LNCaP clone FGC (cell line): ENCODE measurements at regions not wholly inside any gene's neighbourhood (a gene's known extent, or its start where the extent isn't known, plus 50 kb on each side); places are given as distances from the start of the nearest gene placed in this dataset.
"Not testable (repeated sequence)": the region's sequence is repeated elsewhere in the genome, so short reads cannot be mapped to it uniquely, and the experiment has no call there.

ENCODE experiments used
- DNase-seq: peaks from one replicate; pipeline ENCODE4 v3.0.0-alpha.2; 2011; ENCODE audit warnings: low read depth
- H3K4me3 ChIP-seq: 2 replicates; pipeline ENCODE4 v1.5.1; 2011; ENCODE audit warnings: mild to moderate bottlenecking, low read depth, low read length, control low read depth
- TF ChIP-seq, protein P1 (sequence below): IDR thresholded peaks from 2 replicates; pipeline ENCODE4 v1.5.1; 2012; ENCODE audit warnings: mild to moderate bottlenecking; ENCODE audit not compliant: control insufficient read depth, insufficient read depth; ENCODE audit errors: extremely low read depth

DNA sequence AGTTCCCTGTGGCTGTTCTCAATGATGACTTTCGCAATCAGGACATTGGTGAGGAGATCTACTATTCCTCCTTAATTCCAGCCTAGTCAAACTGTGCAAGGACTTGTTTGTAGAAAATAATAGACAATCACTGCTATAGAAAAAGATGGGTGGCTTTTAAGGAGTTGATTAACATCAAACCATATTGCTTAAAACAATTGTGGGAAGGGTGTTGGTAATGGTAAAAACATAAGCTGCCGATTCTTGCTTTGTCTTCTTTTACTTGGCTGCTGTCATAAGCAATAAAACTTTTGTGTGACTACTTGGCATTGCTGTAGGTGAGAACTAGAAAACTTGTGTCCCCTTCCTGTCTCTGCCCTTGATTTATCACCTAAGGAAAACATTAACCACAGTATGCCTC is 561.2 kb upstream of the SEMA6A start:
- no peak for DNase-seq
- TF ChIP-seq, protein P1, sequence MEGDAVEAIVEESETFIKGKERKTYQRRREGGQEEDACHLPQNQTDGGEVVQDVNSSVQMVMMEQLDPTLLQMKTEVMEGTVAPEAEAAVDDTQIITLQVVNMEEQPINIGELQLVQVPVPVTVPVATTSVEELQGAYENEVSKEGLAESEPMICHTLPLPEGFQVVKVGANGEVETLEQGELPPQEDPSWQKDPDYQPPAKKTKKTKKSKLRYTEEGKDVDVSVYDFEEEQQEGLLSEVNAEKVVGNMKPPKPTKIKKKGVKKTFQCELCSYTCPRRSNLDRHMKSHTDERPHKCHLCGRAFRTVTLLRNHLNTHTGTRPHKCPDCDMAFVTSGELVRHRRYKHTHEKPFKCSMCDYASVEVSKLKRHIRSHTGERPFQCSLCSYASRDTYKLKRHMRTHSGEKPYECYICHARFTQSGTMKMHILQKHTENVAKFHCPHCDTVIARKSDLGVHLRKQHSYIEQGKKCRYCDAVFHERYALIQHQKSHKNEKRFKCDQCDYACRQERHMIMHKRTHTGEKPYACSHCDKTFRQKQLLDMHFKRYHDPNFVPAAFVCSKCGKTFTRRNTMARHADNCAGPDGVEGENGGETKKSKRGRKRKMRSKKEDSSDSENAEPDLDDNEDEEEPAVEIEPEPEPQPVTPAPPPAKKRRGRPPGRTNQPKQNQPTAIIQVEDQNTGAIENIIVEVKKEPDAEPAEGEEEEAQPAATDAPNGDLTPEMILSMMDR, result no peak
- H3K4me3 ChIP-seq, result no peak overlapping the region

DNA sequence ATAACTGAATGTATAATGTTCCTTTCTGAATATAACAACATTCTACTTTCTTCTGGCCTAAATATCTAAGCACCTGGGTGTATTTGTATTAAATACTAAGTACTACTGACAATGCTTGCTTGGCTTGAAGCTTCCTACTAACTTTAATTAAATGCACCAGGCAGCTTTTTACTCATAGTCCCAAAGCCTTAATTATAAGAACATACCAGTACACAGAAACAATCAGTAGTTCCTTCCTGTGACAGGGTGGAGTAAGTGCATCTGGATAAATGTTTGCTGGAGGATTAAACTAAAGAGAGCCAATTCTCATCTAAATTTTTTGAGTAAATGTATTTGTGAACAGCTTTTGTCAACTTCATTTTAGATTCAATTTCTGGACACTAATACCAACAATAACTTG is 558.6 kb upstream of the SEMA6A start:
- DNase-seq, result no peak
- H3K4me3 ChIP-seq, result no peak overlapping the region
- TF ChIP-seq, protein P1, result no peak

DNA sequence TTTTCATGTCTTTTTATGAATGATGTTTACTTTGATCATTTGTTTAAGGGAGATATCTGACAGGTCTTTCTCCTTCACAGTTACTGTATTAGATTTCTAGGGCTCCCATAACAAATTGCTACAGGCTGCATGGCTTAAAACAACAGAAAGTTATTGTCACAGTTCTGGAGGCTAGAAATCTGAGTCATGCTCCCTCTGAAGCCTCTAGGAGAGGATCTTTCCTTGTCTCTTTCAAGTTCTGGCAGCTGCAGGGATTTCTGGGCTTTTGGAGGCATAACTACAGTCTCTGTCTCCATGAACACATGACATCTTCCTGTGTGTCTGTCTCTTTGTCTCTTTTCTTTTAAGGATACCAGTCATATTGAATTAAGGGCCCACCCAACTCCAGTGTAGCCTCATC is 557.3 kb upstream of the SEMA6A start:
- TF ChIP-seq, protein P1, result no peak
- DNase-seq, result no peak
- no peak overlapping the region for H3K4me3 ChIP-seq

DNA sequence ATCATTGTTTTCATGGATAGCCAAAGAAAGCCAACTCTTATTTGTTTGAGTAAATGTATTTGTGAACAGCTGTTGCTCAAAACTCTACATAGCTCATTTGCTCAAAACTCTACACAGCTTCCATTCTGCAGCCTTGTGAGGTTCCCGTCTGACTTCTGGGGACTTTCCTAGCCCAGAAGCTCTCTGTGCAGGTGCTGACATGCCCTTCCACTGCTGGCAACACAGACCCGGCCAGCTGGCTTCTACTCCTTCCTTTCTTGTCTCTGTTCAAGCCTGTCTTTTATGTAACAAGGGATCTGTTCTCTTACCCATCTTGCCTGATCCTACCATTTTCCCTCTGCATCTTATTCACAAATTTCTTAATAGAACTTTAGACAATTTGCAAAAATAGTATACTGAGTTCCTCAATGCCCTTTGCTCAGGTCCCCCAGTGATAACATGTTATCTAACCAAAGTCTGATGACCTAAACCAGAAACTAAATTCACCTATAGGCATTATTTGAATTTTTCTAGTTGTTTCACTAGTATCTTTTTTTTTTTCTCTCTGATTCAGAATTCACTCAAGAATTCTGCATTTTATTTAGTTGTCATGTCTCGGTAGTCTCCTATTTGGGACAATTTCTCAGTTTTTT is 556.5 kb upstream of the SEMA6A start:
- DNase-seq, result no peak
- H3K4me3 ChIP-seq, result no peak overlapping the region
- TF ChIP-seq, protein P1, result no peak

DNA sequence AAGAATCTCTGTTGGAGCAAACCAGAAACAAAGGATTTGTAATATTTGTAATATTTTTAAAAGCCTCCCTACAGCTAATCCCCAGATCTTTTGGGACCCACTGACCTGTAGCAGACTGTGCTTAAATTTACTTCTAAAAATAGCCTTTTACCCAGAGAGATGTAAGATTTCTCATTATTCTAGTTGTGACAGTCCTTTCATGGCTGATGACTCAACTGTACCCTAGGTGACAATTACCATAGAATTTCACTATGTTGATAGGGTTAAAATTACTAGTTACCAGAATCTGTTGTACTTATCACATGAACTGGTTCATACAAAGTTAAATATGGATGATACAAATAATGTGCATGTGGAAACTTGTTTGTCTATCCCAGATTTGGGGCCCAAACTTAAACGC is 543.9 kb upstream of the SEMA6A start:
- DNase-seq, result no peak
- H3K4me3 ChIP-seq, result no peak overlapping the region
- TF ChIP-seq, protein P1, result no peak

DNA sequence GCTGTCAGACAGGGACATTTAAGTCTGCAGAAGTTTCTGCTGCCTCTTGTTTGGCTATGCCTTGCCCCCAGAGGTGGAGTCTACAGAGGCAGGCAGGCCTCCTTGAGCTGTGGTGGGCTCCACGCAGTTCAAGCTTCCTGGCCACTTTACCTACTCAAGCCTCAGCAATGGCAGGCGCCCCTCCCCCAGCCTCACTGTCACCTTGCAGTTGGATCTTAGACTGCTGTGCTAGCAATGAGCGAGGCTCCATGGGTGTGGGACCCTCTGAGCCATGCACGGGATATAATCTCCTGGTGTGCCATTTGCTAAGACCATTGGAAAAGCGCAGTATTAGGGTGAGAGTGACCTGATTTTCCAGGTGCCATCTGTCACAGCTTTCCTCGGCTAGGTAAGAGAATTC is 542.7 kb upstream of the SEMA6A start:
- not testable (repeated sequence) for DNase-seq

DNA sequence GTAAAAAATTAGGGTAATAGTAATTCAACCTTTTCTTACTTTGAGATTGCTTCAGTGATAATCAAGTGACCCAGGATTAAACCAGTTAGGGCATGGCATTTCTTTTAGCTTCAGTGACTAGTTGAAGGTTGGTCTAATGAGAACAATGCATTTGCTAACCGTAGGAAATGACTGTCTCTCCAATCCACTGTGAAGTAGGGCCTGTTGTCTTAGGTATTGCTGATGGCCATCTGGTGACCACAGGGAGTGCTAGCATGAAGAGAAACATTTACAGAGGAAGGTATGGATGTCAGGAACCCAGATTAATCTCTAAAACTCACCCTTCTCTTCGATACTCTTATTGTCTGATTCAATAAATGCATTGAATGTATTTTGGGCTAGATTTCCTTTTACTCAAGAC is 535.9 kb upstream of the SEMA6A start:
- TF ChIP-seq, protein P1, result no peak
- no peak overlapping the region for H3K4me3 ChIP-seq
- no peak for DNase-seq

More for the DNA sequence above, 542.7 kb upstream of the SEMA6A start:
- not testable (repeated sequence) for H3K4me3 ChIP-seq
